A673 (cell line): ENCODE measurements at regions not wholly inside any gene's neighbourhood (a gene's known extent, or its start where the extent isn't known, plus 50 kb on each side); places are given as distances from the start of the nearest gene placed in this dataset.

Experiments used
- BruUV-seq: library from RNA; stranded (reverse); fragments of 400-500 nt; replicated peaks from 2 replicates; lab custom pipeline; 2021; lab: Mats Ljungman, UMichigan
- CTCF ChIA-PET: fragments of 300-600 bp; sonication (Branson Sonifier 250); formaldehyde crosslinking; loops from one replicate; lab custom pipeline; 2022; ENCODE audit warnings: antibody characterized with exemption; lab: Charles Lee
- POLR2A ChIA-PET: fragments of 300-600 bp; sonication (Branson Sonifier 250); formaldehyde crosslinking; loops from one replicate; lab custom pipeline; 2022; ENCODE audit warnings: antibody characterized with exemption; ENCODE audit not compliant: low non-redundant PET; lab: Charles Lee
- DNase-seq: peaks from one replicate; pipeline ENCODE4 v3.0.0-alpha.2; 2015; ENCODE audit warnings: low spot score
- H3K27ac ChIP-seq: fragments of 200-600 bp; sonication (generic); 2 replicates; pipeline ENCODE4 v1.5.1; 2016; ENCODE audit warnings: mixed run types, low read depth, mild to moderate bottlenecking, mixed read lengths, antibody characterized with exemption, low read length; ENCODE audit not compliant: poor library complexity, severe bottlenecking
- H3K27me3 ChIP-seq: fragments of 200-600 bp; sonication (generic); replicated peaks from 2 replicates; pipeline ENCODE4 v1.6.1; 2017; ENCODE audit warnings: mixed run types, low read depth, mild to moderate bottlenecking, mixed read lengths, antibody characterized with exemption, low read length; ENCODE audit not compliant: insufficient read depth, poor library complexity
- H3K36me3 ChIP-seq: fragments of 200-600 bp; sonication (generic); 2 replicates; pipeline ENCODE4 v1.6.1; 2016; ENCODE audit warnings: mixed run types, mild to moderate bottlenecking, mixed read lengths, antibody characterized with exemption, low read length; ENCODE audit not compliant: insufficient read depth, poor library complexity, severe bottlenecking
- H3K4me1 ChIP-seq: fragments of 200-600 bp; sonication (generic); 2 replicates; pipeline ENCODE4 v1.6.1; 2017; ENCODE audit warnings: mixed run types, mild to moderate bottlenecking, mixed read lengths, antibody characterized with exemption, low read length; ENCODE audit not compliant: insufficient read depth, poor library complexity, severe bottlenecking
- H3K4me3 ChIP-seq: fragments of 200-600 bp; sonication (generic); 2 replicates; pipeline ENCODE4 v1.5.1; 2016; ENCODE audit warnings: low read depth, mixed run types, mild to moderate bottlenecking, mixed read lengths, low read length; ENCODE audit not compliant: poor library complexity, severe bottlenecking
- H3K9me3 ChIP-seq: fragments of 200-600 bp; sonication (generic); 2 replicates; pipeline ENCODE4 v1.6.1; 2016; ENCODE audit warnings: mixed run types, low read depth, mild to moderate bottlenecking, mixed read lengths, antibody characterized with exemption, low read length; ENCODE audit not compliant: poor library complexity, severe bottlenecking
- CTCF ChIP-seq: fragments of 300-800, 200-600 bp; sonication (generic); conservative IDR thresholded peaks from 2 replicates; pipeline ENCODE4 v1.5.1; 2017; ENCODE audit warnings: low read depth, mild to moderate bottlenecking, antibody characterized with exemption, low read length, moderate library complexity, mixed read lengths
- EZH2 ChIP-seq: fragments of 200-600 bp; sonication (generic); IDR thresholded peaks from 2 replicates; pipeline ENCODE4 v1.6.1; 2017; ENCODE audit warnings: borderline replicate concordance, low read depth, mild to moderate bottlenecking, mixed read lengths, antibody characterized with exemption, low read length; ENCODE audit not compliant: poor library complexity, severe bottlenecking
- intact Hi-C: fragments of 100-400 bp; cut with micrococcal nuclease; formaldehyde crosslinking; loops from one replicate; pipeline ENCODE4 v1.10.0; 2022; ENCODE audit not compliant: unreplicated experiment

- Histone ChIP-seq H3K4me3 (no peak overlapping the region), H3K4me1 (no peaks in the 10 kb centered on the region), H3K9me3 (no peaks in the 10 kb centered on the region), H3K27me3 (no peaks in the 10 kb centered on the region), H3K27ac (no peak overlapping the region), H3K36me3 (no peaks in the 10 kb centered on the region)
- no TSS peak for BruUV-seq
- no peak for DNase-seq
- intact Hi-C loops, result no loop called here
- ChIA-PET POLR2A (no interaction called here), CTCF (no interaction called here)
- TF ChIP-seq CTCF (no peak), EZH2 (no peak)
Measured at GRCh38 chr12:61646639-61647038, 613.6 kb upstream of the USP15 start.

DNA sequence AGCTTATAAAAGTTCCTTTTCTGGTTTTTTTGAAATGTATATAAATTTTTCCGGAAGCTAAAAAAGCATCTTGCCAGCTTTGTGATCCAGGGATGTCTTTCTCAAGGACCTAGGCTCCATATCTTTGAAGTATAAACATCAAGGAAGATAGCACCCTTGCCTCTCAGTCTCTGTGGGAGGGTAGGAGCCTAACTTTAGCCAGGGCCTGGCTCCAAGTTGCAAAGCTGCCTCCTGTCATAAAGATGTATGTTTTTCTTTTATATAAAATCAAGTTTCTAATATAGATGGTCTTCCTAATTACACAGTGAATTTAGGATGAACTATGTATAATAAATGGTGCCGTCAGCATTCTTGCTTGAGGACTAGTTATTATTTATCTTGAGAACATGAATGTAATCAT, 612.6 kb upstream of the USP15 start:
- H3K27ac ChIP-seq, result no peak overlapping the region
- H3K4me3 ChIP-seq, result no peak overlapping the region
- CTCF ChIA-PET, result no interaction called here
- intact Hi-C loops, result no loop called here
- H3K36me3 ChIP-seq, result no peaks in the 10 kb centered on the region
- DNase-seq, result no peak
- POLR2A ChIA-PET, result no interaction called here
- no peaks in the 10 kb centered on the region for H3K9me3 ChIP-seq
- no peaks in the 10 kb centered on the region for H3K27me3 ChIP-seq
- TF ChIP-seq CTCF (no peak), EZH2 (no peak)
- H3K4me1 ChIP-seq, result no peaks in the 10 kb centered on the region
- BruUV-seq, result no TSS peak

DNA sequence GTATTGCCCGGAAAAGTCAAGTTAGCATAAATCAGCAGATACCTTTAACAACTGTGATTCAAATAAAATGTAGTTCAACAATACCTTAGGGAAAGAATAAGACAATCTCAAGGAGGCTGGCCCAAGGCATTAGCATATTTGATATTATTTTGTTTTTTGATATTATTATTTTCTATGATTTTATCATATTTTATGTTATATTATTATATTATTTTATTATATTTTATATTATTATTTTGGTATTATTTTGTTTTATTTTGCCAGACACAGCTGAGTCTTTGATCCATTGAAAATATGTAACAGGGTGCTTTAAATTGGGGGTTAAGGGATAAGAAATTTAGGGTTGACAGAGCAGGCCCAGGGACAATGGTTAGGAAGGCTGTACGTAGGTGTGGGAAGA, 607.9 kb upstream of the USP15 start:
- DNase-seq, result no peak
- ChIA-PET POLR2A (no interaction called here), CTCF (no interaction called here)
- H3K4me3 ChIP-seq, result no peak overlapping the region
- no peaks in the 10 kb centered on the region for H3K36me3 ChIP-seq
- no peaks in the 10 kb centered on the region for H3K27me3 ChIP-seq
- H3K9me3 ChIP-seq, result no peaks in the 10 kb centered on the region
- intact Hi-C loops, result loop anchor here (5.0 kb wide), 1 partner anchor 340 kb away; no protein-coding TSS in a partner anchor
- BruUV-seq, result no TSS peak
- no peaks in the 10 kb centered on the region for H3K4me1 ChIP-seq
- H3K27ac ChIP-seq, result no peak overlapping the region
- no peak for TF ChIP-seq CTCF
- no peak for TF ChIP-seq EZH2
